ENCODE measurements at regions not wholly inside any gene's neighbourhood (a gene's known extent, or its start where the extent isn't known, plus 50 kb on each side); places are given as distances from the start of the nearest gene placed in this dataset.
"Not testable (repeated sequence)": the region's sequence is repeated elsewhere in the genome, so short reads cannot be mapped to it uniquely, and the experiment has no call there.

DNA sequence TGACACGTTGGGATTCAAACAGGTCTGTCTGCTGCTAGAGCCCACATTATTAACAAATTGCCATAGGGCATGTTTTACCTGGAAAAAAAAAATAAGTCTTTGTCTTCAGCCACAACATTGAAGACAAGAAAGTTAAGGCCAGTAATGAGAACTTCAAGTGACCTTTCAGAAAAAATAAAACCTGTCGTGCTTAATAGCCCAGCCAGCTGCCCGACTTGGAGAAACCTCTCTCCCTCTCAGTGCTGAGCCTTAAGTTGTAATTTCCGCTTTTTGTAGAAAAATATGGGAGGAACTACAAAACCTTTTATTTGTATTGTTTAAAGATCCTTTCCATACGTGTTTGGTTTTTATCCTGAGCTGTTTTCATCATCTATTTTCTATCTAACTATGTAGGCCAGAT lies 454.3 kb upstream of the SLITRK6 start:
- not testable (repeated sequence) for H3K4me3 ChIP-seq (ENCODE audit: control insufficient read depth, low read depth, low read length); DNase-seq (ENCODE audit: low read depth)

- DNase-seq (ENCODE audit: low read depth); H3K4me3 ChIP-seq (ENCODE audit: control insufficient read depth, low read depth, low read length): not testable (repeated sequence)
Observed at GRCh38 chr13:86255820-86256219, 456.6 kb upstream of the SLITRK6 start.

DNA sequence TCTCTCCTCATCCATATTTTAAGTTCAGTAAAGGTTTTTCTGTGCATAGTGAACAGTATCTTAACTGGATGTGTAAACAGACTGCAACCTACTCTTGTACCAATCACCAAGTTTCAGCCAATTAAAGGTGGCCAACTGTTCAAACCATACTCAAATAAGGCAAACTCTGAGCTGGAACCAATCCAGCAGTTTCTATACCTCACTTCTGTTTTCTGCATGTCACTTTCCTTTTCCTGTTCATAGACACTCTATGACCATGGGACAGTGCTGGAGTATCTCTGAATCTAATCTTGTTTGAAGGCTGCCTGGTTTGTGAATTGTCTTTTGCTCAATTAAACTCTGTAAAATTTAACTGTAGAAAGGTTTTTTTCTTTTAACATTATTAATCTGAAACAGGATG lies 470.3 kb upstream of the SLITRK6 start:
- TF ChIP-seq, protein P1, sequence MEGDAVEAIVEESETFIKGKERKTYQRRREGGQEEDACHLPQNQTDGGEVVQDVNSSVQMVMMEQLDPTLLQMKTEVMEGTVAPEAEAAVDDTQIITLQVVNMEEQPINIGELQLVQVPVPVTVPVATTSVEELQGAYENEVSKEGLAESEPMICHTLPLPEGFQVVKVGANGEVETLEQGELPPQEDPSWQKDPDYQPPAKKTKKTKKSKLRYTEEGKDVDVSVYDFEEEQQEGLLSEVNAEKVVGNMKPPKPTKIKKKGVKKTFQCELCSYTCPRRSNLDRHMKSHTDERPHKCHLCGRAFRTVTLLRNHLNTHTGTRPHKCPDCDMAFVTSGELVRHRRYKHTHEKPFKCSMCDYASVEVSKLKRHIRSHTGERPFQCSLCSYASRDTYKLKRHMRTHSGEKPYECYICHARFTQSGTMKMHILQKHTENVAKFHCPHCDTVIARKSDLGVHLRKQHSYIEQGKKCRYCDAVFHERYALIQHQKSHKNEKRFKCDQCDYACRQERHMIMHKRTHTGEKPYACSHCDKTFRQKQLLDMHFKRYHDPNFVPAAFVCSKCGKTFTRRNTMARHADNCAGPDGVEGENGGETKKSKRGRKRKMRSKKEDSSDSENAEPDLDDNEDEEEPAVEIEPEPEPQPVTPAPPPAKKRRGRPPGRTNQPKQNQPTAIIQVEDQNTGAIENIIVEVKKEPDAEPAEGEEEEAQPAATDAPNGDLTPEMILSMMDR (IDR thresholded peaks at IDR 0.05; ENCODE audit: control insufficient read depth, insufficient read depth, low read depth, low read length, missing control alignments) = no peak
- DNase-seq (ENCODE audit: low read depth) = no peak
- H3K4me3 ChIP-seq (ENCODE audit: control insufficient read depth, low read depth, low read length) = no peak overlapping the region

DNA sequence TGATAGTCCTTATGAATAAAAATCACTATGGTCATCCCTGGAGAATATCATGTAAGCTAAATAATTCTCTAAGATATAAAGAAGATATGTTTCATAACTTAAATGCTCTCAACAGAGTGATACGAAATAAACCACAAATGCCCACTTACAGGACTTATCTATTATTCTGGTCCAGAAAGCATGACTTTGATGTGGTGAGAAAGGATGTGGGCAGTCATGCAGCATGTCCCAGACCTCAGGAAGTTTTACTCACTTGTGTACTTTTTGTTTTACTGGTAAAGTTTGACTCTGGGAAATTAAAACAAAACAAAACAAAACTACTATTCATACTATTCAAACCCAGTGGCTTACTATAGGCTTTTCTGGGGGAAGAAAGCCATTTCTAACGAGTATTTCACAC lies 483.2 kb upstream of the SLITRK6 start:
- H3K4me3 ChIP-seq (ENCODE audit: control insufficient read depth, low read depth, low read length) = no peak overlapping the region
- no peak for DNase-seq (ENCODE audit: low read depth)
- TF ChIP-seq, protein P1 (IDR thresholded peaks at IDR 0.05; ENCODE audit: control insufficient read depth, insufficient read depth, low read depth, low read length, missing control alignments) = no peak

DNA sequence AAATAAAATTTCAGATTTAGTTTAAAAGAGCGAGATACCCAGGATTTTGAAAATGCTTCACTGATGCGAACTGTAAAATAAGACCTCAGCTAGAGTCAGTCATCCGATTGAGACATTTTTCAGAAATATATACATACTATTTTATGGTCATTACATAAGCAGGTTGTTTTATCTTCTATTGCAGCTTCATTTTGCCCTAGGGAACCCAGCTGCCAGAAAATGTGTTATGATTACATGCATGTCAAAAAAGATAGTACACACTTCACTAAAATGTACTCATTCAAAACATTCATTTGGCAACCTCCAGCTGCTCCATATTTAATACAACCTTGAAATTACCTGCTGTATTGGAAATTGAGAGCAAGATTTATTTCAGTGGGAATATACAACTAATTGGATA lies 483.8 kb upstream of the SLITRK6 start:
- H3K4me3 ChIP-seq (ENCODE audit: control insufficient read depth, low read depth, low read length) = no peak overlapping the region
- no peak for DNase-seq (ENCODE audit: low read depth)
- TF ChIP-seq, protein P1 (IDR thresholded peaks at IDR 0.05; ENCODE audit: control insufficient read depth, insufficient read depth, low read depth, low read length, missing control alignments) = no peak

DNA sequence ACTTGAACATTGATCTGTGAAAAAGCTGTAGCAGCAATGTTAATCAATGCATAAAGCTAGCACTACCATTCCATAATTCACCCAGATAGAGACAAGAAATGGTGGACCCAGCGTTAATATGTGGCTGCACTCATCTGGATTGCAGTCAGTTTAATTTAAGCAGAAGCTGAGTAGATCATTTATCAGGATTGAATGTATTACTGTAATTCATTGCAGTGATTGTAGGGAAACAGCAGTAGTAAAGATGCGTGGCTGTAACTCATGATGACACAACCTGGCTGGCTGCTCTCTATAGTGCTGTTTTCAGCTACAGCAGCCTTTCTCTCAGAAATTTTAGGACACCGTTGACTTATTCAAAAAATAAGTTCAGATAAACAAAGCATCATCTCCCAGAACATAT lies 499.5 kb upstream of the SLITRK6 start:
- no peak overlapping the region for H3K4me3 ChIP-seq (ENCODE audit: control insufficient read depth, low read depth, low read length)
- TF ChIP-seq, protein P1 (IDR thresholded peaks at IDR 0.05; ENCODE audit: control insufficient read depth, insufficient read depth, low read depth, low read length, missing control alignments) = no peak
- DNase-seq (ENCODE audit: low read depth) = no peak

DNA sequence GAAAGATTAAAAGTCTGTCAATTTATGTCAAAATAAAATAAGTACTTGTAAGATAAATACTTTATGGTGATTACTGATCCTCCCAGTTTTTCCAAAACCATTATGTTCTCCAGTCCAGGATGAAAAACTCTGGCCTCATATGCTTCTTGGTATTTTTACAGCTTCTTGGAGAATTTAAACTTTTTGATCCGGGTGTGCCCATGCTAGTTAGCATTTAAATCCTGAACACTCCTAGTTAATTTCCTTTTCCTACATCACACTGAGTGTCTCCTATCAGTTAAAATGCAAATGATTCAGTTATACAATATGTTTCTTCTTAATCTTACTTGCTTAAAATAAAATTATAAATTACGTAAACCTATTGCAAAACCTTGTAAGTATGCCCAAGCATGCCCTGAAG lies 499.9 kb upstream of the SLITRK6 start:
- no peak for DNase-seq (ENCODE audit: low read depth)
- H3K4me3 ChIP-seq (ENCODE audit: control insufficient read depth, low read depth, low read length) = no peak overlapping the region
- TF ChIP-seq, protein P1 (IDR thresholded peaks at IDR 0.05; ENCODE audit: control insufficient read depth, insufficient read depth, low read depth, low read length, missing control alignments) = no peak

DNA sequence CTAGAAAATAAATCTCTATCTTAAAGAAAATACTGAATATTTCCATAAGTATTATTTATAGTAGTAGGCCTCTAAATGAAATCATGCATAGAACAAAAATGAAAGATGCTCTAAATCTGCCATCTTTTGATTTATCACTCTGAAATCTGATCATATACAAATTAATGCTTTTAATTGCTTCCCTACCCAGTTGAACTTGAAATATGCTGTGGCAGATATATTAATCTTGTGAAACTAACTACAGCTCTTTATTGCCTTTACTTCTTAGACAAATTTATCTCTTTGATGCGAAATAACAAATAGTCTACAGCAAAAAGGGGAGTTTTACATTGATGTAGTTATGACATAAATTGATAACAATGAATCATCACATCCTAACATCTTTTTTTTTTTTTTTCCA lies 510.7 kb upstream of the SLITRK6 start:
- TF ChIP-seq, protein P1 (IDR thresholded peaks at IDR 0.05; ENCODE audit: control insufficient read depth, insufficient read depth, low read depth, low read length, missing control alignments) = no peak
- DNase-seq (ENCODE audit: low read depth) = no peak
- no peak overlapping the region for H3K4me3 ChIP-seq (ENCODE audit: control insufficient read depth, low read depth, low read length)

All from AG09309 (cell line).